GM18873 (cell line): ENCODE measurements at regions not wholly inside any gene's neighbourhood (a gene's known extent, or its start where the extent isn't known, plus 50 kb on each side); places are given as distances from the start of the nearest gene placed in this dataset.
"Not testable (repeated sequence)": the region's sequence is repeated elsewhere in the genome, so short reads cannot be mapped to it uniquely, and the experiment has no call there.

Experiments
- ATAC-seq: cut with Tn5 transposase; IDR thresholded peaks from one replicate; pipeline ENCODE4 v1.9.1; 2021; ENCODE audit warnings: mild to moderate bottlenecking, moderate library complexity, moderate number of reproducible peaks; ENCODE audit not compliant: unreplicated experiment, low FRiP score

DNA sequence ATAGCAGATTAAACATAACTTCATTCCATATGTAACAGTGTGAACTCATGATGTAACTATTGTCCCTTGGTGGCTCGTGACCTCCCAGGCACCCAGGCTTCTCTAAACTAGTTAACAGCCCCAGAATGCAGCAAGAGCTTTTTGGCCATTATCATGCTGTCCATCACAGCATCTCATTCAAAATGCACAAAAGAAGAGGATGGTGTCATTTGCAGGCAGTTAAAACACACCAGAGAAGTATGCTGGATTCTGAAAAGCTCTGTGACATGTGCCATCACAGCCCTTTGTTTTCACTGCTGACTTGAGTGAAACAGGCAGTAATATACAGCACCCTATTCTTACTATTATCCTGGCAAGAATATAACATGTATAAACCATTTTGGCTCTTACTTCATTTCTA is 117.6 kb upstream of the CHMP2B start:
- ATAC-seq: no peak

DNA sequence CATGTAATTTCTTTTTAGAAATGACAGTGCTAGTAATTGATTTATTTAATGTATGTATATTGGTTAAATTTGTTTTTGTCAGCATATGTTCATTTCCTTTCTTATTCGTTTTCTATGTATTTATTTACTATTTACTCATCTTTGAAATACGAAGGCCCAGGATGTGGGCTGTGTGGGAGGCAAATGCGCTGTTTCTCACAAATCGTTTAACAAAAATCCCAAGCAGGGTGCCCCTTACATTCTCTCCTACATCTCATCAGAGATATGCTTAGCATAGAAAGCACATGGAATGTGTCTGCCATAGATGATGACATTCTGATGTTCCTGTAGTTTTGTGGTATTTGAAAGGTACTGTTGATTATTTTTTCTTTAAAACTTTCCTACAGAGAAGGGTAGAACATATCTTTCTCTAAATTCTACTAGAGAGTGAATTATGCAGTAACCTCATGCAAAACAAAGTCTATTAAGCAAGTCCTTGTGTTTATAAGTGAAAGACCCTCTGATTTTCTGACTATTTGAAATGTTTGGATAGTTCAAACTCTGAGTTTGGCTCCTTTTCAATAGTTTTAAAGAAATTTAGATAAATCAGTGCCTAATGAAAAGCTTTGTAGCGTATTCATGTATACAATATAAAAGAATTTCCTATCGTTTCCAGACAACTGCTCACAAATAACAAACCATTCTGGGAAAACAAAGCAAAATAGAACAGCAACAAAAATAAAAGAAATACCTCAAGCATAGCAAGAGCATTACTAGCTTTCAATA is 111.1 kb upstream of the VGLL3 start:
- no peak for ATAC-seq

DNA sequence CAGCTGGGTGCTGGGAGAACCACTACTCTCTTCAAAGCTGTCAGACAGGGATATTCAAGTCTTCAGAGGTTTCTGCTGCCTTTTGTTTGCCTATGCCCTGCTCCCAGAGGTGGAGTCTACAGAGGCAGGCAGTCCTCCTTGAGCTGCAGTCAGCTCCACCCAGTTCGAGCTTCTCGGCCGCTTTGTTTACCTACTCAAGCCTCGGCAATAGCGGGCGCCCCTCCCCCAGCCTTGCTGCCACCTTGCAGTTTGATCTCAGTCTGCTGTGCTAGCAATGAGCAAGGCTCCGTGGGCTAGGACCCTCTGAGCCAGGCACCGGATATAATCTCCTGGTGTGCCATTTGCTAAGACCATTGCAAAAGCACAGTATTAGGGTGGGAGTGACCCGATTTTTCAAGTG is 106.8 kb upstream of the VGLL3 start:
- not testable (repeated sequence) for ATAC-seq

DNA sequence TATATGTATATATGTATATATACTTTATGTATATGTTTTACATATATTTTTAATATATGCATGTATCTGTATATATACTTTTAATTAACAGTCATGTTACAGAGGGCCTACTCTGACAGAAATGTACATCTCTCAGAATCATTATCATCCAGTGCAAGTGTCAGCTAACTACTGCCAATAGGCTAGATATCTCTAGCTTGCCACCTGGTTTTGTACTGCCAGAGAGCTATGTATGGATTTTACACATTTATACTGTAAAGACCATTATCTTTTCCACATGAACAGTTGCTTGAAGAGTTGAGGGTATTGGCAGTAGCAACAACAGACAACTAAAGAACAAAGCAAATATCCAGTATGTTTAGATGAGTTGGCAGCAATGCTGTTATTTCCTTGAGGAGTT is 99.7 kb upstream of the VGLL3 start:
- no peak for ATAC-seq

DNA sequence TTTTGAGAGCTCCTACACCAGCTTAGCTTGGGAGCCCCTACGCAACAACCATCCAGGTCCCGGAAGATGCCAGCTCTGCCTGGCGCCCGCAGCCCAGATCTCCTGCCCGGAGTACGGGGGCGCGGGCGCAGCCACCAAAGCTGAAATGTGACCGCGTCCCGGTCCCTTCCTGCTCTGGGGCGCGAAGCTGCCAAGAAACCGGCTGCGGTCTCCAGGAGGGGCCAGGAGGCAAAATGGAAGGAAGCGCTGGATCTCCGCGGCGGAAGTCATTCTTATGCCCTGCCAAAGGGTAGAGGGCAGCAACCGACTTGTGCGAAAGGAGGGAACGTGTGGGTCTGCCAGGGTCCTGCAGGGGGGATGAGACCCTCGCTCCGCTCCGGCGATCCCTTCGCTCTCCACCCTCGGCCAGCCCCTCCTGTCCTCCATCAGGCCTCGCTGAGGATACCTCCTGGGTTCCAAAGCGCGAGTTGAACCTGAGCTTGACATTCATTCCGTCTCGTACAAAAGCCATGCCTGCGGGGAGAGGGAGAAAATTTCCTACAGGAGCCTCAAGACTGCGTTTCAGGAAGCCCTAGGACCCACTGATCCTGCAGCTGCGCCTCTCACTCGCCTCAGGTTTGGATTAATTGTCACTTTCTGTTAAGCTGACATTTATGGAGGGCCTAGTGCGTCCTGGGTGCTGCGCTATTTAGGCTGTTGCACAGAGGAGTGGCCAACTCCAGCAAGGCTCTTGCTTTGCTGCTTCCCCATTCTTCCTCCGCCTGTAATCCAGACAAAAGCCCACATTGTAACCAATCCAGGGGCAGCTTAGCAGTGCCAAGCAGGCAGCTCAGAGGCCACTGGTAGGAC is 98.3 kb upstream of the VGLL3 start:
- peak; percentile 44 for ATAC-seq

DNA sequence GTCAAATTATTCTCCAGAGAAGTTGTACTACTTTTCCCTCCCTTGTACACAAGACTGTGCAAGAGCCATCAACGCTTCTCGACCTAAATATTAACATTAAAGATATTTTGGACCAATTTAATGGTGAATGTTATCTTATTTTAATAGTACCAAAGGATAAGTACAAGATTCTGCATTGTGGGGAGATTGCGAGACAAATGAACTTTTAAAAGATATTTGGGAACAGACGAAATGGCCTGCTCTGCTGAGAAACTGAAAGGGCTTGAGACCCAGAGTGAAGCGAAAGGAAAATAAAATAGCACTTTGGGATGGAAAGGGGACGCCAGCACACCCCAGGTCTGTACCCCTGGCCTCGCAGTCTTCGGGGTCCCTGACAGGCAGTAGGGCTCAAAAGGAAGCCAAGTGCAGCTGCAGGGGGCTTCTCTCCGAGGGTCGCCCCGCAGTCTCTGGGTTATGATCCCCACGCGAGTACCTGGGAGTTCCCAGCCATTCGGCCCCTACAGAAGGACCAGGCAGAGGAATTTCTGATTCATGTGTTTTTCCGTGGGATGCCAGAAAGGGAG is 97.6 kb upstream of the VGLL3 start:
- ATAC-seq: no peak

DNA sequence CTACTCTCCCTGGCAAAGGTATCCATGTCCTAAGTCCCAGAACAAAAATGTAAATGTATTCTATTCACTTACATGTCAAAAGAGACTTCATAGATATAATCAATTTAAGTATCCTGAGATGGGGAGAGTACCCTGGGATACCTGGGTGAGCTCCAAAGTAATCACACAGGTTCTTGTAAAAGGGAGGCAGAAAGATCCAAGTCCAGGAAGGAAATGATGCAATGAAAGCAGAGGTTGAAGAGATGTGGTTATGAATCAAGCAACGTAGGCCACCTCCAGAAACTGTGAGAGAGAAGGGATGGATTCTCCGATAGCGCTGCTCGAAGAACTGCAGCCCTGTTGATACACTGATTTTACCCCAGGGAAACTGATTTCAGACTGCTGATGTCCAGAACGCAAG is 93.9 kb upstream of the VGLL3 start:
- no peak for ATAC-seq

DNA sequence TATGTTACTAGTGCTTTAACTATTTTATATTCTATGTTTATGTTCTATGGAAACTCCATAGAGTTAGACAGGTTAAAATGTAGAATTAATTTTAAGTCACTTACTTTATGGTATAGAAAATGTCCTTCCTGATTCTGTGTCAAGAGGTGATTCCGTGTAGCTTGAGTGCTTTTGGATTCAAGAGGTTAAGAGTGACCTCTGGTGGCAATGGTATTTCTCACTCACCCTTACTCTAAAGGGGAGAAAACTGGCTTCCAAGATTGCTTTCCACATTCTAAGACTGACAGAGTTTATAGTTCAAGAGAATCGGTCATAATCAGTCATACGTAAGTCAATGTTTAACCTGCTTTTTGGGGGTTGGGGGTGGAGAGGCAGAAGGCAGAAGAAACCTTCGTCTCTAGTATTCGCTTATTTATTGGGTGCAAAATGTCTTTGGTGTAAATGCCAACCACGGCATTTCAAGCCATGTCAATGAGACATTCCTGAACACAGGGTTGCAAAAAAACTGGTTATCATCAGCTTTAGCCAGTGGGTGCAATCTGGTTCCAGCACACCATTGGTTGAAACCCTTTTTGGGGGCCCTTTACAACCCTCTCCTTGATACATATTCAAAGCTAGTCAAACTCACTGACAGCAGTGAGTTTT is 92.0 kb upstream of the VGLL3 start:
- no peak for ATAC-seq

DNA sequence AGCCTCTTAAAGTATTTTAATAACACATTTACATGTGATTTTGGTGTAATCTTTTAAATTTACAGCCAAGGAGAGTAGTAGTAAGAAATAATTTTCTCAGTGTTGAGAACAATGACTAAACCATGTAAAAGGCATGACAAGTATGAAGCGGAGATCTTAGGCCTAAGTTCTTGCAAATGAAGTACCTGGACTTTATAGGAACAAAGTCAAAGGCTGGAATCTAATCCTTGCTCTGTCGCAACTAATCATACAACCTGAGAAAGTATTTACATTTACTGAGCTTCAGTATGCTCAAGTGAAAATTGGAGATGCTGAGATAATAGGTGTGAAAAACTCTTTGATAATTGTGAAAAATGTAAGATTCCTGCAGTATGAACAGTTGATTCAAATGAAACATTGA is 86.4 kb upstream of the VGLL3 start:
- no peak for ATAC-seq

DNA sequence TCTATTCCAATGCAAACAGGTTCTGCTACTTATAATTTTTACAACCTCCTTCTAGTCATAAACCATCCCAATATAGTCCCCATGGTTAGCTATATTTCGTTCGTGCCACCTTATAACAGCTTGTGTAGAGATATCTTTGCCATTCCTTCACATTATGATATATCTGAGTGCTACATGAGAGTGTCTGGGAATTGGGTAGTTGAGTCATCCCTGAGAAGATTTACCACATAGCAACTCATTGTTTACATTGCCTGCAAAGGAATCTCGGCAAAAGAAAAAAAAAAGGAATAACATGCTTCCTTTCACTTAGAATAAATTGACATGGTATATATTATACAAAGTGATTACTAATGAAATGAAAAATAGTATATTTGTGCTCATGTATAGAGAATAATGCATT is 86.0 kb upstream of the VGLL3 start:
- no peak for ATAC-seq

DNA sequence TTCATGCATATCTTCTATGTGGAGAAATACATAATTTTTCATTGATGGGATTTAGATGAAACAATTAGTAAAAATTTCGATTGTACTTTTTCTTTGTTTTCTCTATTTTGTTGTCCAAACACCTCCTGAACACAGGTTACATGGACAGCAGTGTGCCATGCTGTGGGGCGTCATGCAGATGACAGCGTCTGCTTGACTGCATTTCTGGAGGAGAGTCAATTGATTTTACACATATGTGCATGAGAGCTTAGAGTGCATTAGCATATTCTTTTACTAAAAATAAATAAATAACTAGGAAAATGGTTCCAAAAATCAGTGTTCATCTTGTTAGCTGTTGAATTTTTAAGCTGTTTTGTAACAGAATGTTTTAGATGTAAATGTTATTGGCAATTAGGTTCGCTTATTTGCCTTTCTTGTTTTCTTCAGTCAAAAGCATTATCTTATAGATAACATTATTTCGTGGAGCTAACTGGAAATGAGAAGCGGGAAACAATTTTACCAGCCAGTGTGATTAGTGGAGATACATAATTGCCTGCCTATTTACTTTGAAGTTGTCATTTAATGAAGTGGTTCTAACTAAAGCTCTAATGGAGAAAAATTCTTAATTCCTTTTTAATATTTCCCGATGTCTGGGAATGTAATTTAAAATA is 82.7 kb upstream of the VGLL3 start:
- no peak for ATAC-seq

DNA sequence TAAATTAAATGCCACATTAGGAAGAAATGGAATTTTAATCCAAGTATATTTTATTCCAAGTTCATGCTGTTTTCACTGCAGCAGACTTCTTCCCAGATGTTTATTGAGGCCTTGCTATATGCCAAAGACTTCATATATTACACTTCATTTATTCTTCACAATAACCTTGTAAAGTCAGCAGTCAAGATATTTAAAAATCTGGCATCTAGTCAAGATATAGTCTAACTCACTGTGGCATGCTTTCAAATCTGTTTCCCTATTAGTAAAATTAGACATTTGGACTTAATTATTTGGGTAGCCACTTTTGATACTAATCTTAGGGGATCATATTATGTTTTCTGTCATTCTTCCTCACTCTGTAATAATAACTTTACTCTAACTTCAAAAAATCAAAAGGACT is 81.5 kb upstream of the VGLL3 start:
- no peak for ATAC-seq

DNA sequence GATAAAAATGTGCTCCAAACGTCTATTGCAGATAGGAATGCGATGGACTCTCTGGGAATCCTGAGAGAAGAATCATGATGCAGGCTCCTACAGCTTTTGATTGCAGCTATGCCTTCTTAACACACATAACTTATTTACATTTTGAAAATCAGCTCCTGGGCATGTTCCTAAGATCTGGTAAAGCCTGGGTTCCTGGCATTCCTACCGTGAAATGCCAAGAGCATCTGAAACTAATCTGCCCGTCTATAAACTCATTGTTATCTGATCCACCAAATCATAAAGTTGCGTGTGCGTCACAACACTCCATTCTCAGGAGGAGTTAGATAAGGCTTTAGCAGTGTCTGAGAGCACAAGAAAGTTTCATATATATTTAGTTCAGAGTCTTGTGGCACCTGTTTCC is 79.0 kb upstream of the VGLL3 start:
- no peak for ATAC-seq

DNA sequence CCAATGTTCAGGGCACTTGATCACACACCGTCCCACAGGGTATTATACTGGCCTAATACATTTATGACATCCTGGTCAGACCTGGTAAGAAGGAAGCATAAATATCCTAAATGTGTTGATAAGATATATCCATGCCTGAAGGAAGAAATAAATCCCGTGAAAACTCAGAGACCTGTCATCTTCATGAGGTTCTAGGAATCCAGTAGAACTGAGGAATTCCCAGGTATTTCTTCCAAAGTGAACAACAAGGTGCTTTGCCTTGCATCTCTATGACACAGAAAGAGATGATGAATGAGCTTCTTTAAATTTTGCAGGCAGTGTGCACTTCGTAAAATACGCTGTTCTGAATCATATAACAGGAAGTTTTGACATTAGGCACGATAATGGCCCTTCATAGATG is 78.1 kb upstream of the VGLL3 start:
- no peak for ATAC-seq

DNA sequence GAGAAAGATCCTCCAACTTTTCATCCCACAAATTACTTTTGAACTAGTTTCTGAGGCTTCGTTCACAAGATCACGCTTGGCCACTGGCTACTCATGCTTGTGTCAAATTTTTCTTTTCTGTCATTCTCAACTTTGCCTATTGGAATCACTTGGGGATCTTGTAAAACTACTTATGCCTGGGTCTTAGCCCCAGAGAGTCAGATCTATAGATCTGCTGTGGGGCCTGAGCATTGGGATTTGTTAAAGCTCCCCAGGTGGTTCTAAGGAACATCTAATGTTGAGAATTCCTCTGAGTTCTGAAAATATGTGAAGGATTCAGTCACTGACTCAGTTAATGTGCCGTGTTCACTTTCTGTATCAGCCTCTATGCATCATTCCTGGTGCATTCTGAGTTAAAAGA is 71.7 kb upstream of the VGLL3 start:
- ATAC-seq: no peak

DNA sequence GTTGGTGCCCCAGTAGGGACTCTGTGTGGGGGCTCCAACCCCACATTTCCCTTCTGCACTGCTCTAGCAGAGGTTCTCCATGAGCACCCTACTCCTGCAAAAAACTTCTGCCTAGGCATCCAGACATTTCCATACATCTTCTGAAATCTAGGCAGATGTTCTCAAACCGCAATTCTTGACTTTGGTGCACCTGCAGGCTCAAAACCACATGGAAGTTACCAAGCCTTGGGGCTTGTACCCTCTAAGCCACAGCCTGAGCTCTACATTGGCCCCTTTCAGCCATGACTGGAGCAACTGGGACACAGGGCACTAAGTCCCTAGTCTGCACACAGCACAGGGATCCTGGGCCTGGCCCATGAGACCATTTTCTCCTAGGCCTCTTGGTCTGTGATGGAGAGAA is 66.5 kb upstream of the VGLL3 start:
- ATAC-seq: no peak

DNA sequence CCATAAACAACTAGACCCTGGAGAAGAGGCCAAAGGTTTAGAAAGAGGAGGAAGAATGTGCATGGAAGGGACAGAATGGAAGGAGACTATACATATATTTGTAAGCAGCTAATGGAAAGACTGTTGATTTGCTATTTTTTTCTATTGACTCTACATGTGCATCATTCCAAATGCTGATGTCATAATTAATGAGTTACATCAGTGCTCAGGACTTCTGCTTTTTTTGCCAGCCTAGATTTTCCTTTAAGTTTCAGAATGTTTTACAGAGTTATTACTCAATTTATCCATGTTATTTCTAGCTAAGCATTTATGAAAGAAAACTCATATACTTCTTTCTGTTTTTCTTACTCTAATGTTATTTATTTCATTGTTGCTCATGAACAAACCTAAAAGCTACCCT is 62.6 kb upstream of the VGLL3 start:
- ATAC-seq: no peak

DNA sequence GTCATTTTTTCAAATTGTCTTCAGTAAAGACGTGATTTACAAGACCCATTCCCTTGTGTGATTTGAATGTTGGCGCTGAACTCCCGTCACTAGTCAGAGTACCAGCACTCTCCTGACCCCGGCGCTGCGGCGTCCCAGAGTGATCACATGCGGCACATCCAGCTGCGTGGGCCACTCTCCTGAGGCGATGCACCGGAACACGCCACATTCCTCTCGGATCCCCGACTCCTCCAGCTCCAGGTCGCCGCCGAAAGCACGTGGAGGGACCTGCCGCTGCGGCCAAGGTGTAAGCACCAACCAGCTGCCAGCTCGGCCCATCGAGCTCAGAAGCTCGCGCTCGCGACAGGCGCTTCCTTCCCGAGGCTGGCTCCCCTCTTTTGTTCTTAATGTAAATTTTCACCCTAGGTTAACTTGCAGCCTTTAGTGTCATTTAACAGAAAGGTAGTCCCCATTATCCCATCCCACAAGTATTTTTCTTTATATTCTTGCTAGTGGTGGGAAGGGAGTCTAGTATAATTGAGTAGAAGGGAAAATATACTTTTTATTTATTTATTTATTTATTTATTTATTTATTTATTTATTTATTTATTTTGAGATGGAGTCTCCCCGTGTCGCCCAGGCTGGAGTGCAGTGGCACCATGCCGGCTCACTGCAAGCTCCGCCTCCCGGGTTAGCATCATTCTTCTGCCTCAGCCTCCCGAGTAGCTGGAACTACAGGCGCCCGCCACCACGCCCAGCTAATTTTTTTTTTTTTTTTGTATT is 61.7 kb upstream of the VGLL3 start:
- ATAC-seq: no peak

DNA sequence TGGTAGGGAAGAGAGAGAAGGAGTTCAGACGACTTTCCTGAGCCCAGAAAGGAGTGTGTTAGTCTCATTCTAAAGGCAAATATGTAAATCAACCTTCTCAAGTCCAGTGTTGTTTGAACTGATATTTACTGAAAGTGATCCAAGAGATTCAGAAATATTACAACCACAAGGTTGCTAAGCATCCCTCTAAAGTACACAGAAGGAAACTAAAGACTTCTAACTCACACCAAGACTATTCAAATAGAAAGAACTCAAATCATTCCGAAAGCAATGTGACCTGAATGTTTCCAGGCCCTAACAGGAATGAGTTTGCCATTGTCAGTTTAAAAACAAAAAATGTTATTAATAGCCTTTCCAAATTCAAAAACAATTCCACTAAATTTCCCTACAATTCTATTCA is 56.9 kb upstream of the VGLL3 start:
- ATAC-seq: peak; percentile 62

DNA sequence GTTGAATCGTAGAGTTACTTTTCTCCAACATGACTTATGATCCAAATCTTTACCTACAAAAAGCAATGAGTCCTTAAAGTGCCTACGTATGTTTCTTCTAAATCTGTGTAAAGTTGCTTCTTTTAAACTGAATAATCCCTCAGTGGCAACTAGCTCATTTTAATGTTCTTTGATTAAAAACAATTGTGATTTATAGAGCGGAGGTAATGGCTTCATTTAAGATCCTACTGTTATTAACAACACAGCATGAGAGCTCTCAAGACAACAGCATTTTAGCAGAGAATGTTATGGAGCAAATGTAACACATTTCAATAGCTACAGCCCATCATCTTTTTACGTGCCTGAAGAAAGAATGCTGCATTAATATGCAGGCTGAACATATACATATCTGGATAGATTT is 55.3 kb upstream of the VGLL3 start:
- ATAC-seq: no peak
